T47D (cell line): ENCODE measurements at regions not wholly inside any gene's neighbourhood (a gene's known extent, or its start where the extent isn't known, plus 50 kb on each side); places are given as distances from the start of the nearest gene placed in this dataset.

Source experiments
- DNase-seq, 2 experiments: peaks; one replicate each; pipeline versions ENCODE4 v3.0.0 to v3.0.0-alpha.2; 2011 to 2012; ENCODE audit warnings: low read depth in 1 of 2, low spot score in 1 of 2
- JUND ChIP-seq: IDR thresholded peaks from 2 replicates; pipeline ENCODE4 v1.6.1; 2012; ENCODE audit warnings: low read depth
- in situ Hi-C: cut with HindIII; loops from 2 replicates; pipeline ENCODE4 v1.10.0; 2016; ENCODE audit warnings: low sequenced_read_pairs, low pct_unique_long_range_greater_than_20kb

DNA sequence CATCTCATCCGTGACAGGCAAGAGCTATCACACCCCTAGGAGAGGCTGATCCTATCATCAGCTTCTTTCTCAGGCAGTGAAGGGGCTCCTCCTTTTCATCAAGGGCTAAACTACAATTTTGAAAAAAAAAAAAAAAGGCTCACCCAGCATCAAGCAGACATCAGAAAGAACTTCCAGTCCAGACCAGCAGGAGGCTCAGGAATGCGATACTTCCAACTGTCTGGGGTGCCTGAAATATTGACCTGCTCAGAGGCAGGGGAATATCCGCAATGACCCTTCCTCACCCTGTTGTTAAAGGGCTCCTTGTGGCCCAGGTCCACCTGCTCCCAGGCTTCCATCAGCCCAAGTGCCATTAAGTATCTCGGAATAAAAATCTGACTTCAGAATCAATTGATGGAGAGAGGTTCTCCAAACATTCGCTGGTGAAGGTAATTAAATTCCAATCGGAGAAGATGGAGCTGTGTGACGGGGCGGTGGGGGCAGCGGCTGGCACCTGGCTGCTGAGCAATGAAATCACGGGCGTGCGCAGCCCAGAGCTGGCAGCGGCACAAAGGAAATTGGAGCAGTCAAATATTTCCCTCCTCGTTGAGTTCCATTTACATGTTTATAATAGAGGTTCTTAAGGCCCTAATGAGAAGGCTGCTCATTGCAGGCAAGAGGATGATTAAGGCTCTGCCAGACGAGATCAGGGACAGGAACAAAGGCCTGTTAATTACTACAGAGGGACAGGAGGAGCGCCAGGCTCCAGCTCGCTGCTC, 69.0 kb upstream of the THY1 start:
- DNase-seq, result peak in 1 of 2 experiments; percentile 20
- TF ChIP-seq JUND, result no peak
- in situ Hi-C loops, result no loop called here

DNA sequence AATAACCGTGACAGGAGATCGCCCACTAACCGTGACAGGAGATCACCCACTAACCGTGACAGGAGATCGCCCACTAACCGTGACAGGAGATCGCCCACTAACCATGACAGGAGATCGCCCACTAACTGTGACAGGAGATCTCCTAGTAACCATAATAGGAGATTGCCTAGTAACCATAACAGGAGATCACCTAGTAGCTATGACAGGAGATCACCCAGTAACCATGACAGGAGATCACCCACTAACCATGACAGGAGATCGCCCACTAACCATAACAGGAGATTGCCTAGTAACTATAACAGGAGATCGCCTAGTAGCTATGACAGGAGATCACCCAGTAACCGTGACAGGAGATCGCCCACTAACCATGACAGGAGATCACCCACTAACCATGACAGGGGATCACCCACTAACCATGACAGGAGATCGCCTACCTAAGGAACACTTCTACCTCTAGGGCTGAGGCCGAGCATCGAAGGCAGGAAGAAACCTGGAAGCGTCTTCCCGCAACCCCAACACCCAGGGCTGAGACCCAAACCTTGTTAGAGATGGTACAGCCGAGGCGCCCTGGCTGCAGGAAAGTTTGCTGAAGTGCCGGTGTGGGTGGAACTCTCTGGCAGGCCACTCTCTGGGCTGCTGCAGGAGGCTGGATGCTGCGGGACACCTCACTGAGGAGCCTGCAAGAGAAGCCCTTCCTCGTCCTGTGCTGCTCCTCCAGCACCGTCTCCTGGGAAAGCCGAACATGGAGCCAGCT, 67.5 kb upstream of the THY1 start:
- no peak for DNase-seq
- in situ Hi-C loops, result no loop called here
- no peak for TF ChIP-seq JUND

DNA sequence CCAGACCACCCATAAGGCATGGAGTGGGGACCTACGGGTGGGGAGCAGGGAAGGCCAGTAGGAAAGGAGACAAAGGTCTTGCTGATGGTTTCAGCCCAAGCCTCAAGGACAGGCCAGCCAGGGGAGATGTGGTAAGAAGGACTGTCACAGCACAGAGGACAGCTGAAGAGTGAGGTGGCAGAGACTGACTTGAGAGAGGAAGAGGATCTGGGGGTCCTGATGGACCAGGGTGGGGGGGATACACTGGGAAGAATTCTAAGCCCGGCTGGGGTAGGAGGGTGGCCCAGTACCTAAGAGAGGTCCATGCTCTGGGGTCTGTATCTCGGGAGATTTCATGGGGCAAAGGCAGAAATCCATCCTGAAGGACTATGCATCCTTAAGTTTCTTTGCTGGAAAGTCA, 66.1 kb upstream of the THY1 start:
- in situ Hi-C loops, result no loop called here
- no peak for DNase-seq
- TF ChIP-seq JUND, result no peak

DNA sequence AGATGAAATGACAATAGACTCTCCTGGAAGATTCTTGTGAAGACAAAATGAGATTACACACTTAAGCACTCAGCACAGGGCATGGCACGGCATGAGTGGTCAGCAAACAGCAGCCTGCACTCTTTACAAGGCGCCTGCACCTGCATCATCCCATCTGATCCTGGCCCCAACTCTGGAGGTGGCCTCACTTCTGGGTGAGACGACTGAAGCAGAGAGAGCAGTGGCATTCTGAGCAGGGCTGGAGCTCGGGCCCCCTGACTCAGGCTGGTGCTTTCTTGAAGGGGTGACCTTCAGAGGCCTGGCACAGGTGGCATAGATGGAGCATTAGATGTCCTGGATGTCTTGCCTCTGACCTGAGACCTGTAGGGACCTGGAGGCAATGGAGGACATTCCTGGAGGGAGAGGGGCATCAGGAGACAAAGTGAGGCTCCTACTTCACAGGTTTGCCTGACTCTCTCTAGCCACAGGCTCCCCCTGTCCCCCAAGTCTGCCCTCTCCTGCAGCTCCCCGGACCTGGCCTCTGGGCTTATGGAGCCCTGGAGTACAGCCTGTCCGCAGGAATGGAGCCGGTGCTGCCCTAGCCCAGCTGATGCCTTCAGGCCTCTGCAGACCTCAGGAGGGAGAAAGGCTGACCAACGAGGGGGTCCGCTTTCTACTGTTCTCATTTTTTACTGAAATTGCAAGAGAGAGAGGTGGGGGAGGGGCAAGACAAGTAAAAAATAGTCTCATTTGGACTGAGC, 65.5 kb upstream of the THY1 start:
- no peak for TF ChIP-seq JUND
- in situ Hi-C loops, result no loop called here
- no peak for DNase-seq

DNA sequence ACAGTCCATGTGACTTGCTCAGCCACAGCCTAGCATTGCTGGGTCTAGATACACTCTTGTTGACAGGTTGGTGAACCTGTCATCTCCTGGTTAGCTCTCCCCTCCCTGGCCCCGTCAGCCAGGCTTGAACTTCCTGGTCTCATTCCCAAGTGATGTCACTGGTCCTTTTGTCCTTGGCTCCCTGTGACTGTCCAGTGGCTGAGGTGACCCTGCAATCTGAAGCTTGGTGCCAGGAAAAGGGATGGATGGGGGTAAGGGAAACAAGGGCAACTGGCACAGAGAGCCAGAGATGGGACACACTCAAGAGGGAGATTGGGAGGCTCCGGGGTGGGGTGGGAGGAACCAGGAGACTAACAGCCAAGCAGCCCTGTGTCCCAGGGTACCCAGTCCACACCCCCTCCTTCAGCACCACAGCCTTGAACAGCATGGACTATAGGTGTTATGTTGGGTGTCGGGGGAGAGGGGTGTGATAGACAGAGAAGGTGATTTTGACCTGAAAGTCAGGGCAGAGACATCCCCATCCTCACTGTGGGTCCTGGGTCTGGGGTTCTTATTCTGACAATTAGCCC, 63.8 kb upstream of the THY1 start:
- peak in 1 of 2 experiments; percentile 19 for DNase-seq
- TF ChIP-seq JUND, result no peak
- in situ Hi-C loops, result no loop called here

DNA sequence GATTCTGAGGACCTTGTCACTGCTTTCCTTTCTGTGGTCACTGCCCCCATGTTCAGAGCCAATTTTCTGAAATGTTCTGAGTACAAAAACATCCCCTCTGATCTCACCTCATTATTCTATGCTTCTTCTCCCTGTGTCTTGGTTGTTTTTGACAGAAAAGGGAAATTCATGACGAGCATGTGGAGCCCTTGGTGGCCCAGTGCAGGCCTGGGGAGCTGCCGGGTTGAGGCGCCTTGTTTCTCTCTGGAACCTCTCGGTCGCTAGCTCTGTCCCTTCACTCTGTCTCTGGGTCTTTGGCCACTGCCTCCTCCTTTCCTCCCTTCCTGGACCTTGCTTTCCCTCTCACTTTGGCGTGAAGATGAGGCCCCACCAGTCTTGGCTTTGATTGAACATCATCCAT, 63.0 kb upstream of the THY1 start:
- in situ Hi-C loops, result no loop called here
- TF ChIP-seq JUND, result no peak
- DNase-seq, result no peak

DNA sequence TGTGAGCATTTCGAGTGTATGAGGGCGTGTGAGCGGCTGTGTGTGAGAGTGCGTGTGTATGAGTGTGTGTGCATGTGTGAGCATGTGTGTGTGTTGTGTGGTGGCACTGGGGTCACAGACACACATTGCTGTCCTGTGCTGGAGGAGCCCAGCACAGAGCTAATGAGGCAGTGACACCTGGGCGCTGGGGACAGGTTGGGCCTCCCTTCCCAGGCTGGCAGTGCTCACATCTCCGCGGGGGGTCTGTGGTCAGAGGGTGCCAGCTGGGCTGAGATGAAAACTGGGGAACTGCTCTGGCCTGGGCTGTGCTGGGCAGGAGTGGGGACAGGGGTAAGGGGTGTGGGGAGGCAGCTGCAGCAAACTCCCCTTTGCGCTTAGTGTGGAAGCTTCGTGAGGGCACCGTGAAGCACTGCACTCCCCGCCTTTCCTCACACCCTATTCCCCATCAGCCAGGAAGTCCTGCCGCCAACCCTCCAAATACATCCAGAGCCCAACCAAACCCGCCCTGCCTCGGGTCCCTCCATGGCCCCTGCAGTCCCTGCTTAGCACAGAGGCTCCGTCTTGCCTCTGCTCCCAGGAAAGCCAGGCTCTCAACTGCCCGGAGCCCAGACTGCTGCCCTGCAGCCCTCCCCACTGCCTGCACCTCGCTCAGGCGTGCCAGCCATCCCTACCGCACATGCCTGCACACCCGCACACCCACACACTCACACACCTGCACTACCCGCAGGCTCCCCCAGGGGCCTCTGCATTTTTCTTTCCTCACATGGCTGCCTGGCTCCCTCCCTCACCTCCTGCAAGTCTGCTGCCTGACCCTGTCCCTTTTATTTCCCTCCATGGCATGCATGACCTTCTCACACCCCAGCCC, 62.0 kb upstream of the THY1 start:
- in situ Hi-C loops, result no loop called here
- TF ChIP-seq JUND, result no peak
- peak in 1 of 2 experiments; percentile 40 for DNase-seq

DNA sequence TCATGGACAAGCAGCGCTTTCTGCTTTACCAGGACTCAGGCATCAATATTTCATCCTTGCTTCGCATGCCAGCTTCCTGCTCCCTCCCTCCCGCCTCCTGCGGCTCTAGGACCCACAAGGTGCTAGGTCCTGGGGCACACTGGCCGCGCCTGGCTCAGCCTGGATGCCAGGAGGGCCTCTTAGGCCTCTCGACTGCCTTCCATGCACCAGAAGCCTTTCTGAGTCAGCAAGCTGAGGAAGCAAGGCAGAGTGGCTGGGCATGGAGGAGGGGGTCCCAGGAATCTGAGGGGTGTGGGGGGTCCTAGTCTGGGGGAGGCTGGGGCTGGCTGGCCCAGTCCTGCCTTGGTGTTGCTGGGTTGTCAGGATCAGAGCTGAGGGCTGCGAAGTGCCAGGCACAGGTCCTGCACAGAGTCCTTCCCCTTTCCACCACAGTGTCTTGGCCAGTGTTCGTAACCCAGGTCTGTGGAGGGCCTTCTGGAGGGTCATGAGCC, 61.0 kb upstream of the THY1 start:
- in situ Hi-C loops, result no loop called here
- TF ChIP-seq JUND, result no peak
- DNase-seq, result no peak

DNA sequence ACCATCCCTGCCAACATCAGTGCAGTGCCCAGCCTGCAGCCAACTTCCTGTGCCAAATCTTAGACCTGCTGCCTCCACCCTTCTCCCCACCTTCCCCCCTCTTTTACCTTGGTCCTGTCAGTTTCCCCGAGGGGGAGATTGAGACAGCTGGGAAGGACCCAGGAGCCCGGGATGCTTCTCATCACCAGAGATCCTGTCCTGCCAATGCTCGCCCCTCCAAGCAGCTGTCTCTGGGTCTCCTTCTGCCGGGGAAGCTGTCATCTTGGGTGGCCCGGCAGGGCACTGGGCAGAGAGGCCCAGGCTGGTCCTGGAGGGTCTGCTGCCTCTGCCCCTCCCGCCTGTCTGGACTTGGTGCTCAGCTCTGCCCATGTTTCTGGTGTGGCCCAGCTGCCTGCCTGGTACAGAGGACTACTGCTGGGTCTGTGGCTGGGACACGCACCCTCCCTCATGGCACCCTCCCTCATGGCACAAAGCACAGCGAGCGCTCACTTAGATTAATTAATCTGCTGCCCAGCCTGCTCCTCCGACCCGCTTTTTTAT, 60.4 kb upstream of the THY1 start:
- no peak for DNase-seq
- in situ Hi-C loops, result no loop called here
- TF ChIP-seq JUND, result no peak

DNA sequence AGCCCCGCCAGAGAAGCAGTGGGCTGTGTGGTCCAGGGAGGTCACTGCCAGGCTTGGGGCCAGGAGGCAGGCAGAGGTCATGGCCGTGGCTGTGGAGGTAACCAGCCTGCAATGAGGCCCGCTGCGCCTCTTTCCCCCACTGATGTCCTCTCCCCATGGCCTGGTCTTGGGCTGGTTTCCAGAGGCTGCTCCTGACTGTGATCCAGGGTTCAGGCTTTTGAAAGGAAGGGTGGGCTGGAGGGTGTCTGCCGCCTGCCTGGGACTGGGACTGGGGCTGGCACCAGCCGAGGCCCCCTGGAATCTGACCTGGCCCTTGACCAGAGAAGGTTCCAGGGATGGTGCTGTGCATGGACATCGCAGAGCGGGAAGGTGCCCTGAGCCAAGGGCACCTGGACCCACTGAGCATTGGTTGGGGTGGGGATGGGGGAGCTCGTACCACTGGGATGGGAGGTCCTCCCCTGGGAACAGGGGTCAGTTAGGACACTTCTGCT, 59.6 kb upstream of the THY1 start:
- DNase-seq, result no peak
- in situ Hi-C loops, result no loop called here
- no peak for TF ChIP-seq JUND

DNA sequence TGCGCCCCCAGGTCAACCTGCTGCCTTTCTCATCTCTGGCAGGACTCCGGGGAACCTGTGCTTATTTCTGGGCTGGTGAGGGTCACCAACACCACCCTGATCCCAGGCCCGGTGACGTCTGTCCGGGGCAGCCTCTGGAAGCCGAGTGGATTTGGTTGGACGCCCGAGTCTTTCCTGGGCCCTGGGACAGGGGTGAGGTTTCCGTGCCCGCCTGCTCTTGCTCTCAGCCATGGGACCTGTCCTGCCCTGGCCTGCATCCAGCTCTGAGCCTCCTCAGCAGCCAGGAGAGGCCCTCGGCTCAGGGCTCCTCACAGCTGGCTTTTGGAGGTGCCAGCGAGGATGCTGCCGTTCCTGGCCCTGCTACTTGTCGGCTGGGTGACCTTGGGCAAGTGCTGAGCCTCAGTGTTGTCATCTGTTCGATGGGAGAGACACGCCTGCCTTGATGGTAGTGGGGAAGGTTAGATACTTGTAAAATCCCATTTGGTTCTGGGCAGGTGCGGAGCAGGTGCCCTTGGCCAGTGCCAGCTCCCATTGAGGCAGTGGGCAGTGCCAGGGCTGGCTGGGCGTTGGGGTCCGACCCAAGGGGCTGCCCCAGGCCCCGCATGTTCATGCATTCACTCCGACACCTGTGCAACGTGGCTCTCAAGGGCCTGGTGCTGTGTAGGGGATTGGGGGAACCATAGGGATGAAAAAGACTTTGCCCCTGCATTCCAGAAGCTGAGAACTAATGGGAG, 58.9 kb upstream of the THY1 start:
- in situ Hi-C loops, result no loop called here
- TF ChIP-seq JUND, result no peak
- peak; percentile 16 to 45 for DNase-seq
